Calu3 (cell line): ENCODE measurements at regions not wholly inside any gene's neighbourhood (a gene's known extent, or its start where the extent isn't known, plus 50 kb on each side); places are given as distances from the start of the nearest gene placed in this dataset.

Source experiments
- BruUV-seq: library from RNA; stranded (reverse); fragments of 400-500 nt; replicated peaks from 2 replicates; lab custom pipeline; 2021; lab: Mats Ljungman, UMichigan
- CTCF ChIA-PET: fragments of 300-600 bp; sonication (Branson Sonifier 250); formaldehyde crosslinking; loops from one replicate; lab custom pipeline; 2022; ENCODE audit warnings: antibody characterized with exemption; lab: Charles Lee
- DNase-seq: peaks from one replicate; pipeline ENCODE4 v3.0.0; 2022
- H3K27ac Mint-ChIP-seq: one replicate; pipeline ENCODE4 v1.8.0; 2022; ENCODE audit warnings: mixed read lengths; ENCODE audit not compliant: unreplicated experiment
- H3K27me3 Mint-ChIP-seq: one replicate; pipeline ENCODE4 v1.8.0; 2022; ENCODE audit warnings: mixed read lengths; ENCODE audit not compliant: unreplicated experiment
- H3K36me3 Mint-ChIP-seq: one replicate; pipeline ENCODE4 v1.8.0; 2022; ENCODE audit warnings: mild to moderate bottlenecking, moderate library complexity, mixed read lengths; ENCODE audit not compliant: insufficient read depth, unreplicated experiment
- H3K4me1 Mint-ChIP-seq: one replicate; pipeline ENCODE4 v1.8.0; 2022; ENCODE audit warnings: mild to moderate bottlenecking, low read depth, mixed read lengths; ENCODE audit not compliant: unreplicated experiment
- H3K4me3 Mint-ChIP-seq: one replicate; pipeline ENCODE4 v1.8.0; 2022; ENCODE audit warnings: mild to moderate bottlenecking, low read depth, moderate library complexity, mixed read lengths; ENCODE audit not compliant: unreplicated experiment
- H3K9me3 Mint-ChIP-seq: one replicate; pipeline ENCODE4 v1.8.0; 2022; ENCODE audit warnings: low read depth, mixed read lengths; ENCODE audit not compliant: unreplicated experiment
- intact Hi-C: fragments of 100-400 bp; cut with micrococcal nuclease; formaldehyde crosslinking; loops from one replicate; pipeline ENCODE4 v1.10.0; 2022; ENCODE audit not compliant: unreplicated experiment
- TF ChIP-seq, protein P1 (sequence below): fragments of 200-600 bp; IDR thresholded peaks from one replicate; pipeline ENCODE4 v1.8.0; 2022; ENCODE audit warnings: antibody characterized with exemption; ENCODE audit not compliant: unreplicated experiment

GRCh38 chr14:66037361-66037760, 448.8 kb upstream of the CCDC196 start:
- peaks cover 9% of the 10 kb centered on the region for H3K9me3 Mint-ChIP-seq
- peaks cover 9% of the 10 kb centered on the region for H3K4me1 Mint-ChIP-seq
- intact Hi-C loops = no loop called here
- H3K4me3 Mint-ChIP-seq = no peak overlapping the region
- H3K27ac Mint-ChIP-seq = no peak overlapping the region
- BruUV-seq = no TSS peak
- no peaks in the 10 kb centered on the region for H3K36me3 Mint-ChIP-seq
- H3K27me3 Mint-ChIP-seq = peaks cover 50% of the 10 kb centered on the region
- CTCF ChIA-PET = no interaction called here
- no peak for DNase-seq
- TF ChIP-seq, protein P1, sequence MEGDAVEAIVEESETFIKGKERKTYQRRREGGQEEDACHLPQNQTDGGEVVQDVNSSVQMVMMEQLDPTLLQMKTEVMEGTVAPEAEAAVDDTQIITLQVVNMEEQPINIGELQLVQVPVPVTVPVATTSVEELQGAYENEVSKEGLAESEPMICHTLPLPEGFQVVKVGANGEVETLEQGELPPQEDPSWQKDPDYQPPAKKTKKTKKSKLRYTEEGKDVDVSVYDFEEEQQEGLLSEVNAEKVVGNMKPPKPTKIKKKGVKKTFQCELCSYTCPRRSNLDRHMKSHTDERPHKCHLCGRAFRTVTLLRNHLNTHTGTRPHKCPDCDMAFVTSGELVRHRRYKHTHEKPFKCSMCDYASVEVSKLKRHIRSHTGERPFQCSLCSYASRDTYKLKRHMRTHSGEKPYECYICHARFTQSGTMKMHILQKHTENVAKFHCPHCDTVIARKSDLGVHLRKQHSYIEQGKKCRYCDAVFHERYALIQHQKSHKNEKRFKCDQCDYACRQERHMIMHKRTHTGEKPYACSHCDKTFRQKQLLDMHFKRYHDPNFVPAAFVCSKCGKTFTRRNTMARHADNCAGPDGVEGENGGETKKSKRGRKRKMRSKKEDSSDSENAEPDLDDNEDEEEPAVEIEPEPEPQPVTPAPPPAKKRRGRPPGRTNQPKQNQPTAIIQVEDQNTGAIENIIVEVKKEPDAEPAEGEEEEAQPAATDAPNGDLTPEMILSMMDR = no peak

GRCh38 chr14:66038212-66038611, 448.0 kb upstream of the CCDC196 start:
- Mint-ChIP-seq H3K27me3 (peaks cover 50% of the 10 kb centered on the region), H3K9me3 (peaks cover 8% of the 10 kb centered on the region), H3K36me3 (no peaks in the 10 kb centered on the region), H3K4me1 (peaks cover 9% of the 10 kb centered on the region), H3K27ac (no peak overlapping the region), H3K4me3 (no peak overlapping the region)
- TF ChIP-seq, protein P1 = no peak
- BruUV-seq = no TSS peak
- no peak for DNase-seq
- intact Hi-C loops = no loop called here
- CTCF ChIA-PET = no interaction called here

GRCh38 chr14:66038618-66039017, 447.6 kb upstream of the CCDC196 start:
- intact Hi-C loops = no loop called here
- DNase-seq = peak; percentile 34
- peaks cover 9% of the 10 kb centered on the region for H3K4me1 Mint-ChIP-seq
- H3K4me3 Mint-ChIP-seq = no peak overlapping the region
- CTCF ChIA-PET = no interaction called here
- peaks cover 8% of the 10 kb centered on the region for H3K9me3 Mint-ChIP-seq
- no peak overlapping the region for H3K27ac Mint-ChIP-seq
- no peaks in the 10 kb centered on the region for H3K36me3 Mint-ChIP-seq
- H3K27me3 Mint-ChIP-seq = peaks cover 46% of the 10 kb centered on the region
- BruUV-seq = no TSS peak
- TF ChIP-seq, protein P1 = no peak

DNA sequence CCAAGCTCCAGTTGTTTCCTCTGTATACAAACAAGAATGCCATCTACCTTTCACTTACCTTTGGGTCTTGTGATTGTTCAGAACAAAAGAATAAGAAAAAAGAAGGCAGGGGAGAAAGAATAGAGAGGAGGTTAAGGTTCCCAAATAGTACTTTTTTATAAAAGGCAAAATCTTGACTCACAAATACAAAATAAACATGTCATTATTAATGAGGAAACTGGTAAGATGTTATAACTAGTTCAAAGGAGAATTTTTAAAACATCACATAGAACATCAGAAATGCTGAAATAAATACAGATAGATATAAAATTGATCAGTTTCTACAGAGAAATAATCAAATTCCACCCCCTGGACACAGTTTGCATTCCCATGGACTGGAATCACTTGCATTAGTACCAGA, 446.7 kb upstream of the CCDC196 start:
- intact Hi-C loops = no loop called here
- BruUV-seq = no TSS peak
- Mint-ChIP-seq H3K27me3 (peaks cover 37% of the 10 kb centered on the region), H3K36me3 (no peaks in the 10 kb centered on the region), H3K4me3 (no peak overlapping the region), H3K9me3 (peaks cover 3% of the 10 kb centered on the region), H3K27ac (no peak overlapping the region), H3K4me1 (peaks cover 9% of the 10 kb centered on the region)
- CTCF ChIA-PET = no interaction called here
- TF ChIP-seq, protein P1 = no peak
- no peak for DNase-seq
